Tibial artery (tissue), 4 donors: ENCODE measurements at regions not wholly inside any gene's neighbourhood (a gene's known extent, or its start where the extent isn't known, plus 50 kb on each side); places are given as distances from the start of the nearest gene placed in this dataset.

Experiments used
- DNase-seq, 2 donors: peaks; one replicate each; pipeline ENCODE4 v3.0.0-alpha.2; 2019
- H3K27ac ChIP-seq, 2 donors: fragments of 200-600 bp; sonication (generic) in 1 of 2; 1 replicate in 1 of 2; 2 replicates in 1 of 2; pipeline ENCODE4 v1.5.1; 2018 to 2019; ENCODE audit warnings: mild to moderate bottlenecking in 1 of 2
- H3K27me3 ChIP-seq, 2 donors: fragments of 200-600 bp; sonication (generic) in 1 of 2; one replicate each; pipeline versions ENCODE4 v1.5.1 to v1.6.0; 2016 to 2019
- H3K36me3 ChIP-seq, 3 donors: fragments of 200-600 bp; sonication (generic) in 2 of 3; one replicate each; pipeline ENCODE4 v1.5.1; 2016 to 2019; ENCODE audit warnings: mild to moderate bottlenecking in 2 of 3
- H3K4me1 ChIP-seq, 4 donors: fragments of 200-600 bp; sonication (generic) in 2 of 4; 1 replicate in 3 of 4; 2 replicates in 1 of 4; pipeline ENCODE4 v1.5.1; 2016 to 2019
- H3K4me3 ChIP-seq, 2 donors: fragments of 200-600 bp; sonication (generic) in 1 of 2; 1 replicate in 1 of 2; 2 replicates in 1 of 2; pipeline ENCODE4 v1.5.1; 2018 to 2019; ENCODE audit warnings: mild to moderate bottlenecking in 2 of 2
- H3K9me3 ChIP-seq, 3 donors: fragments of 200-600 bp; sonication (generic) in 1 of 3; one replicate each; pipeline ENCODE4 v1.5.1; 2016 to 2019
- CTCF ChIP-seq, 2 experiments: fragments of 200-600 bp in 1 of 2; fragments of 450-650 bp in 1 of 2; IDR thresholded peaks; one replicate each; pipeline ENCODE4 v1.5.1; 2017 to 2019; ENCODE audit warnings: antibody characterized with exemption in 2 of 2, mild to moderate bottlenecking in 1 of 2, moderate library complexity in 1 of 2
- intact Hi-C: fragments of 100-400 bp; cut with DNase I; formaldehyde crosslinking; loops from one replicate; pipeline ENCODE4 v1.15.0; 2023; ENCODE audit warnings: low total_unique reads

GRCh38 chr11:112652786-112653390 lies 308.3 kb upstream of the NCAM1 start:
- TF ChIP-seq CTCF (IDR thresholded peaks at IDR 0.05), result no peak
- no peak overlapping the region for H3K27ac ChIP-seq
- H3K4me1 ChIP-seq, result no peaks in the 10 kb centered on the region
- intact Hi-C loops, result no loop called here
- H3K27me3 ChIP-seq, result no peaks in the 10 kb centered on the region
- H3K4me3 ChIP-seq, result no peak overlapping the region
- H3K9me3 ChIP-seq, result no peaks in the 10 kb centered on the region
- H3K36me3 ChIP-seq, result no peaks in the 10 kb centered on the region
- DNase-seq, result no peak

GRCh38 chr11:112655371-112655770 lies 305.8 kb upstream of the NCAM1 start:
- Histone ChIP-seq H3K36me3 (no peaks in the 10 kb centered on the region), H3K9me3 (no peaks in the 10 kb centered on the region), H3K27me3 (no peaks in the 10 kb centered on the region), H3K4me1 (no peaks in the 10 kb centered on the region), H3K27ac (no peak overlapping the region), H3K4me3 (no peak overlapping the region)
- intact Hi-C loops, result no loop called here
- TF ChIP-seq CTCF (IDR thresholded peaks at IDR 0.05), result no peak
- DNase-seq, result peak; percentile 77 to 80

GRCh38 chr11:112656772-112657428 lies 304.3 kb upstream of the NCAM1 start:
- DNase-seq, result no peak
- Histone ChIP-seq H3K36me3 (no peaks in the 10 kb centered on the region), H3K4me3 (no peak overlapping the region), H3K4me1 (no peaks in the 10 kb centered on the region), H3K27ac (no peak overlapping the region), H3K27me3 (no peaks in the 10 kb centered on the region), H3K9me3 (no peaks in the 10 kb centered on the region)
- intact Hi-C loops, result no loop called here
- no peak for TF ChIP-seq CTCF (IDR thresholded peaks at IDR 0.05)

- intact Hi-C loops, result no loop called here
- DNase-seq, result no peak
- H3K27ac ChIP-seq, result no peak overlapping the region
- no peaks in the 10 kb centered on the region for H3K27me3 ChIP-seq
- H3K4me1 ChIP-seq, result no peaks in the 10 kb centered on the region
- no peaks in the 10 kb centered on the region for H3K36me3 ChIP-seq
- TF ChIP-seq CTCF (IDR thresholded peaks at IDR 0.05), result no peak
- no peaks in the 10 kb centered on the region for H3K9me3 ChIP-seq
- H3K4me3 ChIP-seq, result no peak overlapping the region
These were observed 302.8 kb upstream of the NCAM1 start for GRCh38 chr11:112658431-112658878.

- Histone ChIP-seq H3K9me3 (no peaks in the 10 kb centered on the region), H3K36me3 (no peaks in the 10 kb centered on the region), H3K4me3 (no peak overlapping the region), H3K27ac (no peak overlapping the region), H3K4me1 (no peaks in the 10 kb centered on the region), H3K27me3 (no peaks in the 10 kb centered on the region)
- intact Hi-C loops, result no loop called here
- no peak for DNase-seq
- TF ChIP-seq CTCF (IDR thresholded peaks at IDR 0.05), result no peak
These were observed 300.1 kb upstream of the NCAM1 start for GRCh38 chr11:112661146-112661545.
